OCI-LY1 (cell line): ENCODE measurements at regions not wholly inside any gene's neighbourhood (a gene's known extent, or its start where the extent isn't known, plus 50 kb on each side); places are given as distances from the start of the nearest gene placed in this dataset.

ENCODE experiments used
- H2AFZ ChIP-seq: fragments of 200-600 bp; sonication (generic), shearing (Covaris generic); 2 replicates; pipeline ENCODE4 v1.6.0; 2014; ENCODE audit warnings: antibody characterized with exemption, mild to moderate bottlenecking, low read length
- H3F3A ChIP-seq: fragments of 200-600 bp; sonication (generic), shearing (Covaris generic); 2 replicates; pipeline ENCODE4 v1.6.0; 2014; ENCODE audit warnings: mild to moderate bottlenecking, antibody characterized with exemption, low read length, moderate library complexity; ENCODE audit not compliant: insufficient read depth
- H3K27ac ChIP-seq: fragments of 200-600 bp; sonication (generic); 2 replicates; pipeline ENCODE4 v1.5.1; 2014; ENCODE audit warnings: low read length, mixed run types, mild to moderate bottlenecking, low read depth; ENCODE audit not compliant: poor library complexity, severe bottlenecking
- H3K27me3 ChIP-seq: fragments of 200-600 bp; sonication (generic); 2 replicates; pipeline ENCODE4 v1.6.0; 2014; ENCODE audit warnings: antibody characterized with exemption, mild to moderate bottlenecking, low read length, moderate library complexity; ENCODE audit not compliant: insufficient read depth
- H3K36me3 ChIP-seq: fragments of 200-600 bp; sonication (generic); 2 replicates; pipeline ENCODE4 v1.6.1; 2014; ENCODE audit warnings: mild to moderate bottlenecking, antibody characterized with exemption, low read length, moderate library complexity, mixed read lengths; ENCODE audit not compliant: insufficient read depth
- H3K4me1 ChIP-seq: fragments of 200-600 bp; sonication (generic); 2 replicates; pipeline ENCODE4 v1.5.1; 2014; ENCODE audit warnings: mild to moderate bottlenecking, low read length, moderate library complexity; ENCODE audit not compliant: insufficient read depth, severe bottlenecking
- H3K4me2 ChIP-seq: fragments of 200-600 bp; sonication (generic), shearing (Covaris generic); 2 replicates; pipeline ENCODE4 v1.6.1; 2014; ENCODE audit warnings: low read length
- H3K4me3 ChIP-seq: fragments of 200-600 bp; sonication (generic); 2 replicates; pipeline ENCODE4 v1.5.1; 2014; ENCODE audit warnings: low read length, low read depth, mild to moderate bottlenecking, mixed read lengths; ENCODE audit not compliant: poor library complexity, severe bottlenecking
- H3K79me2 ChIP-seq: fragments of 200-600 bp; shearing (Covaris generic); 2 replicates; pipeline ENCODE4 v1.6.1; 2016; ENCODE audit warnings: mixed run types, low read length, mixed read lengths; ENCODE audit not compliant: insufficient read depth
- H3K9ac ChIP-seq: fragments of 200-600 bp; sonication (generic), shearing (Covaris generic); 2 replicates; pipeline ENCODE4 v1.6.1; 2014; ENCODE audit warnings: mild to moderate bottlenecking, low read length, mixed read lengths
- H3K9me2 ChIP-seq: fragments of 200-600 bp; sonication (generic), shearing (Covaris generic); 2 replicates; pipeline ENCODE4 v1.6.1; 2014; ENCODE audit warnings: low read depth, mild to moderate bottlenecking, low read length, mixed read lengths
- H3K9me3 ChIP-seq: fragments of 200-600 bp; shearing (Covaris generic); 2 replicates; pipeline ENCODE4 v1.6.1; 2014; ENCODE audit warnings: low read length, mixed read lengths
- H4K20me1 ChIP-seq: fragments of 200-600 bp; sonication (generic), shearing (Covaris generic); 2 replicates; pipeline ENCODE4 v1.6.0; 2016; ENCODE audit warnings: mild to moderate bottlenecking, low read length; ENCODE audit not compliant: insufficient read depth
- EZH2 ChIP-seq: fragments of 200-600 bp; sonication (generic), shearing (Covaris generic); IDR thresholded peaks from 2 replicates; pipeline ENCODE4 v1.8.0; 2017; ENCODE audit warnings: borderline replicate concordance, mixed run types, mild to moderate bottlenecking, antibody characterized with exemption, low read length, moderate library complexity, mixed read lengths
- TF ChIP-seq, protein P1 (sequence below): fragments of 200-600 bp; sonication (generic), shearing (Covaris generic); IDR thresholded peaks from 2 replicates; pipeline ENCODE4 v1.5.1; 2017; ENCODE audit warnings: mild to moderate bottlenecking, antibody characterized with exemption, low read length, moderate library complexity, mixed read lengths

DNA sequence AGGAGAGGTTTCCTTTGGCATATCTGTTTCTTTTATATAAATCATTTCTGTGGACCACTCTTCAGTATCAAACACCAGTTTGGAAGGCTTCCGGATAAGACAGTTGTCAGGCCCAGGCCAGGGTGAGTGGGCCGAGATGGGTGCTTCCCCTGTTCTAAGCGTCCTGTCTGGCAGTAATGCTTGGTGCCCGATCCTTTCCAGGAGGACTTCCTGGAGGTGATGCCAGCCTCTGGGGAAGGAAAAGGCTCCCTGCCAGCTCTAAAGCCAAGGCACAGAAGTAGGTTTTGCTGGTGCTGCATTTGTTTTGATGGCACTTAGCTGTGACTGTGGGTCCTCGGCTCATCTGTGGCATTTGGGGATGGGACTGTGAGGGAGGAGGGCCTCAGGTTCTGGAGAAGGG is 124.4 kb upstream of the RTL1 start:
- Histone ChIP-seq H3K9me3 (no peaks in the 10 kb centered on the region), H3K36me3 (no peaks in the 10 kb centered on the region), H3K27me3 (0 out of 2 replicates have a peak, but pooled peaks cover 3% of the 10 kb centered on the region), H4K20me1 (no peaks in the 10 kb centered on the region), H3K4me1 (no peaks in the 10 kb centered on the region), H2AFZ (no peak overlapping the region), H3K4me3 (no peak overlapping the region), H3K9me2 (no peaks in the 10 kb centered on the region), H3K4me2 (no peak overlapping the region), H3F3A (no peaks in the 10 kb centered on the region), H3K9ac (no peak overlapping the region), H3K79me2 (no peaks in the 10 kb centered on the region), H3K27ac (no peak overlapping the region)
- no peak for TF ChIP-seq EZH2
- TF ChIP-seq, protein P1, sequence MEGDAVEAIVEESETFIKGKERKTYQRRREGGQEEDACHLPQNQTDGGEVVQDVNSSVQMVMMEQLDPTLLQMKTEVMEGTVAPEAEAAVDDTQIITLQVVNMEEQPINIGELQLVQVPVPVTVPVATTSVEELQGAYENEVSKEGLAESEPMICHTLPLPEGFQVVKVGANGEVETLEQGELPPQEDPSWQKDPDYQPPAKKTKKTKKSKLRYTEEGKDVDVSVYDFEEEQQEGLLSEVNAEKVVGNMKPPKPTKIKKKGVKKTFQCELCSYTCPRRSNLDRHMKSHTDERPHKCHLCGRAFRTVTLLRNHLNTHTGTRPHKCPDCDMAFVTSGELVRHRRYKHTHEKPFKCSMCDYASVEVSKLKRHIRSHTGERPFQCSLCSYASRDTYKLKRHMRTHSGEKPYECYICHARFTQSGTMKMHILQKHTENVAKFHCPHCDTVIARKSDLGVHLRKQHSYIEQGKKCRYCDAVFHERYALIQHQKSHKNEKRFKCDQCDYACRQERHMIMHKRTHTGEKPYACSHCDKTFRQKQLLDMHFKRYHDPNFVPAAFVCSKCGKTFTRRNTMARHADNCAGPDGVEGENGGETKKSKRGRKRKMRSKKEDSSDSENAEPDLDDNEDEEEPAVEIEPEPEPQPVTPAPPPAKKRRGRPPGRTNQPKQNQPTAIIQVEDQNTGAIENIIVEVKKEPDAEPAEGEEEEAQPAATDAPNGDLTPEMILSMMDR: no peak

DNA sequence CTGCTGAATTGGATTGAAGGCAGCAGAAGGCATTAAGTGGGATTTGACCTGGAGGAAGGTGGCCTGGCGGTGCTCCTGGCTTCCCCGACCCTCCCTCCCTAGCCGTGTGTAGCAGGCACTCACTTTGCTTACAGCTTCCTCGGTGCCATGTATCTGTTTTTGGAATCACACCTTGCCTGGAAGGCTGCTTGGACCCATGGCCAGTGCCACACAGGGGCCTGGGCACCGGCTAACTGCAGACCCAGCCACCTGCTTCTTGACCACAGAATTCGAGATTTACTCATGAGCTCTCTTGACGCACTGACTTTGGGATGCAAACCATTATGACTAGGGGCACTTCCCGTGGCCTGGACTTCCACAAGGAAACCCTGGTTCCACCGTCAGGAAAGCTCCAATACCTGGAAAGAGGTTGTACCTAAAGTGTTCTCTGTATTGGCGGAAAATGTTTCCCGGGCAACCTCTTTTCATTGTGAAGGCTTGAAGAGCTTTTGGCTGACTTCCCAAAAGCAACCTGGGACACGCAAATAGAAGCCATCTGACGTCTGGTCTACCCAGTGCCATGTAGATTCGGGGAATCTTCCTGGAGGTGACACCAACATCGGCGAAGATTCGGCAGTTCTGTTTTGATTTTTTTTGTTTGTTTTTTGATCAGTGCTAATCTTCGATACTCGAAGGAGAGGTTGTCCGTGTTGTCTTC is 125.6 kb upstream of the RTL1 start:
- no peak overlapping the region for H3K27ac ChIP-seq
- H3K9ac ChIP-seq: no peak overlapping the region
- no peaks in the 10 kb centered on the region for H3K9me3 ChIP-seq
- no peaks in the 10 kb centered on the region for H3K9me2 ChIP-seq
- H3F3A ChIP-seq: no peaks in the 10 kb centered on the region
- H3K4me1 ChIP-seq: no peaks in the 10 kb centered on the region
- H2AFZ ChIP-seq: no peak overlapping the region
- H3K4me3 ChIP-seq: no peak overlapping the region
- H3K4me2 ChIP-seq: no peak overlapping the region
- no peaks in the 10 kb centered on the region for H3K36me3 ChIP-seq
- H4K20me1 ChIP-seq: no peaks in the 10 kb centered on the region
- TF ChIP-seq, protein P1: no peak
- no peak for TF ChIP-seq EZH2
- peaks cover 3% of the 10 kb centered on the region; the same call in 1 of the 2 replicates for H3K27me3 ChIP-seq
- H3K79me2 ChIP-seq: no peaks in the 10 kb centered on the region

DNA sequence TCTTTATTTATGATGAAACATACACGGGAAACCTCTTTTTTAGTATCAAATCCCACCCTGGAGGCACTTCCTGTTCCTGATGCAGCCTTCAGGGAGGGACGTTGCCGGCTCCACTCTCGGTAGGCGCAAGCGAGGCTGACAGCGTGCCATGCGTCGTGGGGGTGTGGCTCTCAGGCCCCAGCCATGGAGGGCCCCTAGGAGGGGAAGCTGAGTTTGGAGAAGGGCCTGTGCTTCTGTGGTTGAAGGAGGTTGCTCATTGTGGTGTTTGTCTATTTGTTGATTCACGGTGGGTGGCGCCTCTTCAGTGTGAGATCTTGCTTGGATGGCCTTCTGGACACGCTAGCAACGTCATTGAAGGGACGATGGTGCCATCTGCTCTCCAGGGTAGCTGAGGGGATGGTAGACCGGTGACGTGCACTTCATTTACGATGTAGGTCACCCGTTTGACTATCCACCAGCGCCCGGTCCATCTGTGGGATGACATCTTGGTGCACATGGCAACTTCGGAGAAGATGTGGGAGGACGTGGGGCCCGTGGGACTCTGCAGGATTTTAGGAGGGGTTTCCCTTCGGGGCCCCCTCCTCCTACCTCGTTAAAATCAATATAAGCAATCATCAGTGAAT is 126.3 kb upstream of the RTL1 start:
- H3F3A ChIP-seq: no peaks in the 10 kb centered on the region
- H3K27ac ChIP-seq: no peak overlapping the region

More for the DNA sequence above, 126.3 kb upstream of the RTL1 start:
- no peaks in the 10 kb centered on the region for H3K36me3 ChIP-seq
- H3K79me2 ChIP-seq: no peaks in the 10 kb centered on the region
- no peak overlapping the region for H3K4me2 ChIP-seq
- H2AFZ ChIP-seq: no peak overlapping the region
- peaks cover 3% of the 10 kb centered on the region; the same call in 1 of the 2 replicates for H3K27me3 ChIP-seq
- H3K9ac ChIP-seq: no peak overlapping the region
- H4K20me1 ChIP-seq: no peaks in the 10 kb centered on the region
- no peaks in the 10 kb centered on the region for H3K9me2 ChIP-seq
- H3K4me1 ChIP-seq: no peaks in the 10 kb centered on the region
- TF ChIP-seq, protein P1: no peak
- TF ChIP-seq EZH2: no peak
- no peak overlapping the region for H3K4me3 ChIP-seq
- H3K9me3 ChIP-seq: no peaks in the 10 kb centered on the region
